Glomerular visceral epithelial cell (primary cell): ENCODE measurements at regions not wholly inside any gene's neighbourhood (a gene's known extent, or its start where the extent isn't known, plus 50 kb on each side); places are given as distances from the start of the nearest gene placed in this dataset.

Source experiments
- DNase-seq: peaks from one replicate; pipeline ENCODE4 v3.0.0-alpha.2; 2016; ENCODE audit errors: extremely low spot score

DNA sequence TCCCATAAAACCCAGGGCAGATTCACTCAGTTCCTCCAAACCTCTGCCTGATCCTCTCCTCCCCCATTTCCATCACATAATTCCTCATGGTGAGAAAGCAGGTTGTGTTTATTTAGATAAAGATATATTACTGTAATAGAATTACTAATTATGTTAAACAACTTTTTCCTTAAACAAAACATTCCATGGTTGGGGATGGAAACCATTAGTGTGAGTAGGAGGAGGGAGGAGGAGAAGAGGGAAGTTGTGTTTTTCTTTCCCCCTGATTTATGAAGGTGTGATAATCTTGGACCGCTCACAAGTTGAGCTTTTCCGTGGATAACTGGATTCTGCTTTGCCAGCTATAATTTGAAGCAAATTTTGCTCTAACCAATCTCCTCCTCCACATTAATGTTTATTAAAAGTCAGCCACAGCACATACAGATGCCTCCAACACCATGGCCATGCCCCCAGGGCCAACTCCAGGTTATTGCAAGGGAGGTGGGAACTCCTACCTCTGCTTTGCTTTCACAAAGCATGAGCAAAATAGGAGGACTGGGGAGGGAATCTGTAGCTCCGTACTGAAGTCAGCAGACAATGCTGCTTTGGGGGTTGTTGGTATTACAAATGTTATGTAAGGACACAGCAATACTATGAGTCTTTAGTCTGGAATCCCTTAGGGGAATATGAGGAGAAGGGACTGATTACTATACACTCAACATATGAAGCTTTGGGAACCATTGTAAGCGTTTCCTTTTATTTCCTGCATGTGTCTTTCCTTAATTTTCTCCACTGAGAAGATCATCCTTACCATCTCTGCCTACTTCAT lies 542.0 kb downstream of the DHX35 start:
- no peak for DNase-seq

DNA sequence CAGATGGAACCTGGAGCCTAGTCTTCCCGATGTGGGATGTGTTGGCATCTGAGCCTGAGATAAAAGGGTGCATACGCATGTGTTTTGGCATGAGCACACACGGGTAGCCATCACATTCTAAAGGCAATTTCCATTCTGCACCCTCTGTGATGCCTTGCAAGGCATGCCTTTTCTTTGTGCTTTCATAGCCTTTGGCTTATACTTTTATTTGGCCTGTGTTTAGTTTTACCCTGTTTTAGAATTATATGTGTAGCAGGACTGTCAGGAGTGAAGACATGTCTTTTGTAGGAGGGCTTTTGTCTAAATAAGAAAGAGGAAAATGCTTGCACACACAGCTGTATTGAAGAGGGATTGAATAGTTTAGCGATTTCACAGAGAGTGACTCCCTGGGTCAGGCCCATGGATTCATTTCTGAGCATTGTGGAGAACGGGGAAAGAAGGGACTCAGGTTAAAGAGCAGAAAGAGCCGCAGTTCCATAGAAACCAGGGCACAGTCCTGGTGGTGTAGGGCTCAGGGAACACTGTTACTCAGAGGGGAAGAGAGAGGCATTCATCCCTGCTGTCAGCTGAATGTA lies 530.2 kb downstream of the DHX35 start:
- DNase-seq, result no peak

DNA sequence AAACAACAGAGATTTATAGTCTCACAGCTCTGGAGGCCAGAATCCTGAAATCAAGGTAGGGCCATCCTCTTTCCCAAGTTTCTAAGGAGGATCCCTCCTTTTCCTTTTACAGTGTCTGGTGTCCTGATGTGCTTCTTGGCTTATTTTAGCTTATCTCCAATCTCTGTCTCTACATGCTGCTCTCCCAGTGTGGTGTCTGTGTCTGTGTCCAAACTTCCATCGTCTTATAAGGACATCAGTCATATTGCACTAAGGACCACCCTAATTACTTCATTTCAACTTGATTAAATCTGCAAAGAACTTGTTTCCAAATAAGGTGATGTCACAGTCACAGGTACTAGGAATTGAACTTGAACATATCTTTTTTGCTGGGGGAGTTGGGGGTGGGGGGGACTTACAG lies 529.6 kb downstream of the DHX35 start:
- DNase-seq, result no peak

DNA sequence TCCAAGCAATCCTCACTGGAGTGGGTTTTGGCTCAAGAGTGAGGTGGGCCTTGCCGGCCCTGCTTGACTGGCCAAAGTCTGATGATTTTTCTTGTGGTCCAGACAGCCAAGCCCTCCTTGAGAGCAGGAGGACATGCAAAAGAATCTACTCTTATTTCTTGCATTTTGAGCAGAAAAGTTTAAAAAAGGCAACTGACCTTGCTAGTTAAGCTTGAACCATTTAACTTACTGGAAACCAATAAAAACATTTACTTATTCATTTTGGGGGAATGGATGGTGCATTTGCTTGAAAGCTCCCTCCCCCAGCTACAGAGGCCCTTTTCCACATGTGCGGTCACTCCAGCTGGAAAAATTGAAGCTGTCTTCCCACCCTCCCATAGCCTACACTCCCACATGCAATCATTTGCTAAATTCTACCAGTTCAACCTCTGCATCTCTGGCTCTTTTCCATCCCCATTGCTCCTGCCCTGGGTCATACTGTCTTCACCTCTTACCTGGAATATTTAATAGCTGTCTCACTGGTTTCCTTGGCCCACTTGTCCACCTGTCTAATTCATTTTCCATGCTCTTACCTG lies 527.9 kb downstream of the DHX35 start:
- DNase-seq, result no peak

DNA sequence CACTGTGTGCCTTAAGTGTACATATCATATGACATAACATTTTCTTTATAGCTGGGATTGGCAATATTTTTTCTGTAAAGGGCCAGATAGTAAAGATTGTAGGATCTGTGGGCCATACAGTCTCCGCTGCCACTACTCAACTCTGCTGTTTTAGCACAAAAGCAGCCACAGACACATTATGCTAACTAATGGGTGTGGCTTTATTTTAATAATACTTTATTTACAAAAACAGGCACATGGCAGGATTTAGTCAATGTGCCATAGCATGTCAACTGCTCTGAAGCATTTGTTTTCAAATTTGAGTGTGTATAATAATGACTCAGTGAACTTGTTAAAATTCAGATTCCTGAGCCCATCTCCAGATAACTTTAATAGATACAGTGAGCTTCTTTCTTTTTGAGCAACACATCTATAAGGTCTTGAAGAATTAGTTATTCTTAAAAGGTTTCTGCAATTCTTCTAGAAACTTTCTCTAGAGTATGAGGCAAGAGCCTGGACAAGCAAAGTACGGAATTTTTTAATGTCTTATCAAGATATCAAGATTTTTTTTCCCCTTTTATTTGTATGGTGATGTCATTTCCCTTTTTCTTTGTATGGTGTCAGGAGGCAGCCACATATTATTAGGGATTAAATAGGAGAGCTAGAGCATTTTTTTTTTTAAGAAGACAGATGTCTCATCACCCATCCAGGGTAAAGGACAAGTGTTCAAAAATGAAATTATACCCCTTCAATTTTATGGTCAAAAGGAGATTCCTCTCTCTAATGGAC lies 518.3 kb downstream of the DHX35 start:
- no peak for DNase-seq

DNA sequence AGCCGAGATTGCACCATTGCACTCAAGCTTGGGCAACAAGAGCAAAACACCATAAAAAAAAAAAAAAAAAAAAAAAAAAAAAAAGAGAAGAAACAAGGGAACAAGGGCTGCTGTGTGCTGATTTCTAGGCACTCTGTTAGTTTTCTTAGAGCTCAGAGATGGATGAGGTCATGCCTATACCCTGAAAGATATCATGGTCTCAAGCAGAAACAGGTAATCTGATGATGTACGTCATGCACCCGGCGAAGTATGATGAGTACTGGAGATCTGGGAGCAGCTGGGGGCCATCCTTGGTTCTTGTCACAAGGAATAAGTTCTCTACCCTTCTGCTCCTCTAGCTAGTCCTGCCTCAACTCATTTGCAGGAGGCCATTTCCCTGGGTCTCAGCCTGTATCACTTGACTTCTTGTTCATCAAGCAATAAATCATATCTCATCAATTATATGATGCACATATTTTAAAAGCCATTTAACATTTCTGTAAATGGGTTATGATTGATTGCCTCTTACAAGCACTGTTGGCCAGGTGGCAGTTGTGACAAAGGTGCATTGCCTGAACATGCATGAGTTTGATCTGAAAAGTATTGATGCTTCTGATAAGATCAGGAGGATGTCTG lies 517.2 kb downstream of the DHX35 start:
- DNase-seq, result no peak

DNA sequence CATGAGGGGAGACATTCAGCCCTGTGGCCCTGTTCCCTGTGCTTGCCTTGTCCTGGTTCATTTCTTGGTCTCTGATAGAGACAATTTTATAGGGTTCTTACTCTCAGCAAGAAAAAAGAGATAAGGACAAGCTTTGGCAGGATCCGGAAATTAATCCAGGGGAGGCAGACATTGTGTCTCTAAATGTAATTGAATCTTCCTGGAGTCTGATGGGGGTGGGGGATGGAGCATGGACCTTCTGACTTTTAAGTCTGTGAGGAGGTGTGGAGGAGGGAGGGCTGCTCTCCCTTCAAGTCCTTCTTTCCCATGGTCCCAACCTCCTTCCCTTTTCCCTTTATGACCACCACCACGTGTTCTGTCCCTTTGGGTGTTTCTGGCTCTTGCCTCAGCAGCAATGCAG lies 512.7 kb downstream of the DHX35 start:
- DNase-seq, result no peak

DNA sequence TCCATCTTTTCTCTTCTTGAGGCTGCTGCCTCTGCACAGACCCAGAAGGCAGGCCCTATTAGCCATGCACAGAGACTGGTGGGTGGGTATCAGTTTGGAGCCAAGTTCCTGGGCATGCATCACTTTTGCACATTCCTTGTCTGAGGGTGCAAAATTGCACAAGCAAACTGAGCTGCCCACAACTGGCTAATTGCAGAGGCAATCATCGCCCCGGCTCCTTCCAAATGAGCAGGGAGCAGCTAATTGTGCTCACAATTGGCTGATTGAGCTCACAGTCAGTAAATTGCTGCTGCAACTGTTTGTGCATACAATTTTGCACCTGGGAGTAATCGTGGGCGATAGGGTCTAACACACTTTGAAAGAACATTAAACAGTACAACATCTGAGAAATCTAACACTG lies 511.4 kb downstream of the DHX35 start:
- DNase-seq, result no peak

DNA sequence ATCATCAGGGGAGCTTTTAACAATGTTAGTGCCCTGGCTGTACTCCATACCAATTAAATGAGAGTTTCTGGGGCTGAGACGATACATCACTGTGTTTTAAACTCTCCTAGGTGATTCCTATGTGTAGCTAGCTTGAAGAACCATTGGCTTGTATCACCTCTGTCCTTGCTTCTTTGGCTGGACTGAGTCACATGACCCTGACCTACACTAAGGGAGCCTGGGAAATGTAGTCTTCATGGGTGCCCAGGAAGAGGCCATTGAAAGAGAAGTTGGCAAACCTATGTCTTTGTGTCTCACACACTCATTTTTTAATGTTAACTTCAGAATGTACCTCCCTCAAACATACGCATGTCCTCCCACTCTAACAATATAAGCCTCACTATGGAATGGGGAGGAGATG lies 506.6 kb downstream of the DHX35 start:
- DNase-seq, result no peak

DNA sequence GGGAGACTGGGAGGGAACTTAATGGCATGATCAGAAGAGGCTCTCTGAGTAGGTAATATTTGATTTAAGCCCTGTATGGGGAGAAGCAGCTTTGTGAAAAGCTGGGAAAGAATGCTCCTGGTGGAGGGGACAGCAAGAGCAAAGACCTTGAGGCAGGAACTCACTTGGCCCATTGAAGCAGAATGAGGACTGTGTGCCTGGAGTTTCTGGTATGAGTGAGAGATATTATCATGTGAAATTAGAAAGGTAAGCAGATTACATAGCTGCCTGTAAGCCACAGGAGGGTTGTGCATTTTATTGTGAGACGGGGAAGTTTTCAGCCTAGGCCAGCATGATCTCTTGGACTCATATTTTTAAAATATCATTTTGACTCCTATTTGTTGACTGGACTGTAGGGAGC lies 502.1 kb downstream of the DHX35 start:
- no peak for DNase-seq

DNA sequence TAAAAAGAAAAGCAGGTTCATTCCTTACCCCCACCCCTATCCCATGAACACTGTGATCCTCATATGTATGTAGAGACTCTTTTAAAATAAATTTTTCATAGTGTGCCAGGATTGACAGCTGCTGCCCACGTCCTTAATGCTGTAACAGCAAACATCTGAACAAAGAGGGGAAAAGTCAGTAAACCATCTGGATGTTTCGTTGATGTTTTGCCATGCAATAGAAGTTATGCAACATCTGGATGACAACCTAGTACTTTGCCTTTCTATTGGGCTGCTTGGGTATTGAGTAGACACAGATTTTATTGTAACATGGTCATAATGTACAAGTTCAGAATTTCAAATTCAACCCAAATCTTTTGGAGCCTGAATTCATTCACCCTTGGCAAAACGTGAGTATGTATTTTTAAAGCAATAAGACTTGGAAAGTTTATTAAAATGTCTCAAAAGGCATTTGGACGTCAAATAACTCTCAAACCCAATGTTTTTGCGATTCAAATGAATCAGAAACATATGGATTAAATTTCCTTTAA lies 500.3 kb downstream of the DHX35 start:
- no peak for DNase-seq

DNA sequence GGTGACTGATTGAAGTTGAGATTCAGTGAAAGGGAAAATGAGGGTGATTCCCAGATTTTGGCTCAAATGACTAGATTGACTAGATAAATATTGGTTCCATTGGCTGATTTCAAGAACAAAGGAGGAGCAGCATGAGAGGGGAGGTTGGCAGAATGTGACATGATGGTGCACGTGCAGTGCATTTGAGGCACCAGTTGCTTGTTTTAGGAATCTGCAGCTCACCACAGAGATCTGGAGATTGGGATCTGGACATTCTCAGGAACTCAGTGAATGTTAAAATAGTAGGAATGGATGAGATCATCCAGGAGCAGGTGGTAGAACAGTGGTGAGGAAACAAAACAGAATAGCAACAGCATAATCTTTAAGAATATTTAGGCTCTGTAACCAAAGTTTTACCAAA lies 496.3 kb downstream of the DHX35 start:
- DNase-seq, result no peak

DNA sequence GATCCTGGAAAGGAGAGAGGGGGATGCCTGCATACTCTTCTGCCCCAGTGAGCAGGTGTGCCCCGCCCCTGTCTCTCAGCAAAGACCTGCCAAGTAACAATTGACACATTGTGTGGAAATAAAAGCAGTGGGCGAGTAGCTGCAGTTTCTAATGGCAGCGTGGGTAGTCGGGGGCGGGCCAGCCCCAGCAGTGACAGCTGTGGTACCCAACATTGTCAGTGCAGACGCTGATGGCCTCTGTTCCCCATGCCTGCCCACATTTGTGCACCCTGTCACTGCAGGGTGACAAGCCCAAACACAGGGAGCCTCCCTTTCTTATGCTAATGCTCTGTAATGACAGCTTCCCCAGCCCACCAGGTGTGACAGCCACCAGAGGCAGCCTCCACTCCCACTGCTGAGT lies 491.7 kb downstream of the DHX35 start:
- DNase-seq, result no peak

DNA sequence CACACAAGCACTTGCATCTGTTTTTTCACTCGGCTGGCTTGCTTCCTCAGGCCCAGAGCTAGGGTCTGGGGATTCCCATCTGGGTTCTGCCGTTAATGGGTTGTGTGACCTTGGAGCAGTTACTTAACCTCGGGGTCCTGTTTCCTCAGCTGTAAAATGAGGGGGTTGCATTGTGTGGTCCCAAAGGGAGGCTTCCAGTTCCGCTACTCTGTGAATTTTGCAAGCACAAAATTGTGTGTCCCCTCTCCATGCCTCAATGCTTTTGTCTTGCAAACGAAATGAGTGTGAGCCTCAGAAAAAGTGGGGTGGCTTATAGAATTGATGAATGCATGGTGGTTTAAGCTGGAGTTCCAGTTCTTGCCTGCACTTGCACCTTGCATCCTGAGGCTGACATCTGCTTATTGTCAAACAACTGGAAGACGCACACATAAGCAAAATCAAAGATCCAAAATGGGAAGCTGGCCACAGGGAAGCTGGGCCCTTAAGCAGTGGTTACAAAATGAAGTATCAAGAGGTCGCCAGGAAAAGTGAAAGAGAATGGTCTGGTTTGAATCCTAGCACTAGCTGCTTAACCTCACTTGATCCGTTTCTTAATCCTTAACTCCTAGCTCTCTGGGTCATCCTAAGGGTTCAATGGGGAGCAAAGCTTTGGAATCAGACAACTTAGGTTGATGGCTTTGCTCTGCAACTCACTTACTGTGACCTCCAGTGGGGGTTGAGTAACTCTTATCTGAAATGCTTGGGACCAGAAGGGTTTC lies 490.6 kb downstream of the DHX35 start:
- DNase-seq, result no peak

DNA sequence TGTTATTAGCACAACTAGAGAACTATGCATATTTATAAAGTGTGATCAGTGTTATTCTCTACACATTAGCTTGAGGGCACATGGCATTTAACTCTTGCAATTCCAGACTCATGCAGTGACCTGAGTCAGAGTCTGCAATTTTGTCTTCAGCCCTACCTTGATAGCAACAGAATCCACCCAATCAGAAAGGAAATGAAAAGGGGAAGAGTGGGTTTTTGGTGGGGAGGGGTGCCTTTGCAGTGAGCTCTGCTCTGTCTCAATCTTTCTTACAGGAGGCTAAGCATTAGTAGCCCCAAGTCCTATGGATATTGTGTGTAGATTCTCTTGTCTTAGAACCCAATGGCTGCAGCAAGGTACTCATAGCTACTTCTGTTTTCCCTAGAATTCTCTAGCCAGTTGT lies 489.2 kb downstream of the DHX35 start:
- no peak for DNase-seq

DNA sequence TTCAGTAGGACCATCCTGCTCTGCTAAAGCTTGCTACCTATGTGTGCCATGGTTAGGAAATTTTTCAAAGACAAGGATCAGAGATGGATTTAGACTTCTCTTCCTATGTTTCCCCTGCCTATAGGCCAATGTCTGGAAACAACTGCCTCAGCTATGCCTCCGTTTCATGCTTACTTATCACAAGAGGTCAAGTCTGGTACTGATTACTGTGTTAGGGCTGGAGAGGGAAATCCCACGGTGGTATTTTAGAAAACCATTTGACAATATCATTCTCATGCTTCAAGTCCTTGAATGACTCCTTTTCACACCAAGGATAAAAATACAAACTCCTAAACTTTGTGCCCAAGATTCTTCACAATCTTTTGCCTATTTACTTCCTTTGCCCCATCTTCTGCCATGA lies 484.3 kb downstream of the DHX35 start:
- DNase-seq, result no peak

DNA sequence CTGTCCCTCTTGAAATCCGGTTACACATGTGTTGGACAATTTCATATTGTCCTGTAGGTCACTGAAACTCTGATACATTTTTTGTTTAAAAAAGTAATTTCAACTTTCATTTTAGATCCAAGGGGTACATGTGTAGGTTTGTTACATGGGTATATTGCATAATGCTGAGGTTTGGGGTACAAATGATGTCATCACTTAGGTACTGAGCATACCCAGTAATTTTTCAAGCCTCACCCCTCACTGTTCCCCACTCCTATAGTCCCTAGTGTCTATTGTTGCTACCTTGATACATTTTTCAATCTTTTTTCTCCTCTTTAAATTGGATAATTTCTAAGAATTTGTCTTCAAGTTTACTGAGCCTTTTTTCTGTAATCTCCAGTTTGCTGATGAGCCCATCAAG lies 483.0 kb downstream of the DHX35 start:
- no peak for DNase-seq

DNA sequence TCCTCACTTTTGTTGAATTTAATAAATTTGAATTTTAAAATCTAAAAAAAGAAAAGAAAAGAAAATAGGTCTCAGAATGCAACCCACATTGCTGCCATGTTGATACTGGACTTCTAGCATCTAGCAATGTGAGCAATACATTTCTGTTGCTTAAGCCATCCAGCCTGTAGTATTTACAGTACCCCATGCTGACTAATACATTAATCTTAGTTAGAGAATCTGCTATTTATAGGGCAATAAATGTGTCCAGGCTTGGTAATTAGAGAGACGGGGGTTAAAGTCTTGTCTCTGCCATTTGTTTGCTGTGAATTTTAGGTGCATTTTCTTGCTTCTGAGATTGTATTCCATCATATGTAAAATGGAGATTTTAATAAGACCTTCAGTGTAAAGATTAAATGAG lies 471.3 kb downstream of the DHX35 start:
- no peak for DNase-seq

DNA sequence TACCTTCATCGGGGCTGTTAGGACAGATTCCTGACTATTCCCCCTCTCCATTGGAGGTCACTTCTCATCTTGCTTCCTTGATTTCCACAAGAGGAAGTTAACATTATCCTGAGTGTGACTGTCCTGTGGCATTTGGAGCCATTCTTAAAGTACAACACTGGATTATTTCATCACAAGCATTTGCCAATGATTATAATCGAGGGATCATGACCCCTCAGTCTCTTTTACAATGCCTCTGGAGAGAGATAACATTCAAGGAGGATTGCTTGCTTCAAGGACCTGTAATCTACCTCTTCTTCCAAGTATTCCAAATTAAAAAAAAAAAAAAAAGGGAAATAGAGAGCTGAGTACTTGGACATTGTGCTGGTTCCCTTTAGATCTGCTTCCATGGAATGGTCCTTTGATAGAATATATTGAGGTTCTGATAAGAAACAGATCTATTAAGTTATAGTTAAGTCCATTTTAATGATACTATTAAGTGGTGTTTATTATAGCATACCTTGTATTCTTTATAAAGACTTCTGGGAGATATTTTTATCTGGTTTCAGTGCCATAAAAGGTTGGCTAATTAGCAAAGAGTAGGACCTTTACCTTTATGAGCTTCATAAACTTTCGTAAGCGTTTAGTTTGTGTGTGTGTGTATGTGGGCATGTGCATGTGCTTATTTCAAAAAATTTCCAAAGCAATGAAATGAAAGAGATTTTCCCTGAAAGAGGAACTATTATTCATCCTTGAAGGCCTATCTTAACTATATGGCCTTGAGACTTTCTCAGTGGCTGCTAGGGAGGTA lies 469.1 kb downstream of the DHX35 start:
- DNase-seq, result no peak

DNA sequence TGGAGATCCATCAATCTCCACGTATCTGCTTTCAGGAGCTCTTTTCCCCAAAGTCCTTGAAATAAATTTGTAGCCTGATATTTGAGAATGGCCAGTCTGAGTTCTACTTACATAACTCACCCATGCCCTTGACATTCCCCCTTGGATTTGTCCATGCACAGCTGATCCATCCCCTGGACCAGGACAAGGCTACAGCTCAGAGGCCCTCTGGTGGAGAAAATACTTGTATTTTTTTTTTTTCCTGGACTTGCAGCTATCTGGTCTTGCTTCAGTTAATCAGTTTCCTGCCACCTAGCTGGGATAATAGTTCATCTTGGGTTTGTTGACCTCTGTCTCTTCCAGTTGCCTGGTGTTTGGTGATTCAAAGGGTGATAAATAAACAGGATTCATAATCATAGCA lies 467.6 kb downstream of the DHX35 start:
- DNase-seq, result no peak
